Activated naive CD4-positive, alpha-beta T cell treated with anti-CD3 and anti-CD28 coated beads, Interleukin-2, amount 50 U/mL, for 72 hours (primary cell): ENCODE measurements at regions not wholly inside any gene's neighbourhood (a gene's known extent, or its start where the extent isn't known, plus 50 kb on each side); places are given as distances from the start of the nearest gene placed in this dataset.
"Not testable (repeated sequence)": the region's sequence is repeated elsewhere in the genome, so short reads cannot be mapped to it uniquely, and the experiment has no call there.

Experiments used
- ATAC-seq, 2 donors: fragments of 150-1000 bp; cut with Tn5 transposase; 2 replicates each; pipeline ENCODE4 v1.10.0; 2021; ENCODE audit warnings: mild to moderate bottlenecking in 2 of 2, moderate library complexity in 2 of 2
- DNase-seq, 2 donors: peaks; one replicate each; pipeline ENCODE4 v3.0.0; 2021 to 2022; ENCODE audit warnings: low spot score in 2 of 2
- H3K27ac Mint-ChIP-seq, 2 donors: one replicate each; pipeline ENCODE4 v1.8.0; 2022; ENCODE audit warnings: mild to moderate bottlenecking in 2 of 2, mixed read lengths in 2 of 2
- H3K36me3 Mint-ChIP-seq, 2 donors: one replicate each; pipeline ENCODE4 v1.8.0; 2022; ENCODE audit warnings: mixed read lengths in 2 of 2
- H3K9me3 Mint-ChIP-seq, 2 donors: one replicate each; pipeline ENCODE4 v1.8.0; 2022; ENCODE audit warnings: mixed read lengths in 2 of 2

- not testable (repeated sequence) for H3K36me3 Mint-ChIP-seq, H3K27ac Mint-ChIP-seq, DNase-seq, ATAC-seq
- H3K9me3 Mint-ChIP-seq, result peaks cover 11 to 23% of the 10 kb centered on the region in 2 donors
These were observed 51.4 kb upstream of the INPP4B start for GRCh38 chr4:142897518-142897917.

- peaks cover 5 to 14% of the 10 kb centered on the region in 2 donors for H3K9me3 Mint-ChIP-seq
These were observed 54.5 kb upstream of the INPP4B start for GRCh38 chr4:142900622-142901021.

GRCh38 chr4:142901166-142901662 lies 55.1 kb upstream of the INPP4B start:
- ATAC-seq, result no peak
- DNase-seq, result no peak
- H3K9me3 Mint-ChIP-seq, result peaks cover 3 to 13% of the 10 kb centered on the region in 2 donors
- no peak overlapping the region for H3K27ac Mint-ChIP-seq
- peaks cover 0 to 10% of the 10 kb centered on the region in 2 donors for H3K36me3 Mint-ChIP-seq

More at GRCh38 chr4:142900622-142901021, 54.5 kb upstream of the INPP4B start:
- peaks cover 0 to 9% of the 10 kb centered on the region in 2 donors for H3K36me3 Mint-ChIP-seq
- no peak overlapping the region for H3K27ac Mint-ChIP-seq
- DNase-seq, result no peak
- no peak for ATAC-seq

GRCh38 chr4:142903617-142904016 lies 57.5 kb upstream of the INPP4B start:
- not testable (repeated sequence) for ATAC-seq, DNase-seq, H3K27ac Mint-ChIP-seq, H3K9me3 Mint-ChIP-seq, H3K36me3 Mint-ChIP-seq

GRCh38 chr4:142909908-142910307 lies 63.8 kb upstream of the INPP4B start:
- DNase-seq, result no peak
- H3K27ac Mint-ChIP-seq, result no peak overlapping the region
- H3K9me3 Mint-ChIP-seq, result peaks cover 0 to 8% of the 10 kb centered on the region in 2 donors
- peaks cover 0 to 4% of the 10 kb centered on the region in 2 donors for H3K36me3 Mint-ChIP-seq
- no peak for ATAC-seq

GRCh38 chr4:142913034-142913433 lies 66.9 kb upstream of the INPP4B start:
- no peak overlapping the region for H3K27ac Mint-ChIP-seq
- no peak for DNase-seq
- H3K36me3 Mint-ChIP-seq, result no peaks in the 10 kb centered on the region
- H3K9me3 Mint-ChIP-seq, result no peaks in the 10 kb centered on the region
- no peak for ATAC-seq

- H3K9me3 Mint-ChIP-seq, result no peaks in the 10 kb centered on the region
- no peaks in the 10 kb centered on the region for H3K36me3 Mint-ChIP-seq
- ATAC-seq (no peak), DNase-seq (no peak)
- no peak overlapping the region for H3K27ac Mint-ChIP-seq
These were observed 67.4 kb upstream of the INPP4B start for GRCh38 chr4:142913461-142914030.

GRCh38 chr4:142917678-142918077 lies 71.6 kb upstream of the INPP4B start:
- H3K9me3 Mint-ChIP-seq, result peaks cover 0 to 3% of the 10 kb centered on the region in 2 donors
- DNase-seq, result no peak
- H3K36me3 Mint-ChIP-seq, result no peaks in the 10 kb centered on the region
- ATAC-seq, result no peak
- H3K27ac Mint-ChIP-seq, result no peak overlapping the region

GRCh38 chr4:142922720-142923119 lies 76.6 kb upstream of the INPP4B start:
- DNase-seq (no peak), ATAC-seq (no peak)
- Mint-ChIP-seq H3K9me3 (peaks cover 0 to 3% of the 10 kb centered on the region in 2 donors), H3K36me3 (no peaks in the 10 kb centered on the region), H3K27ac (no peak overlapping the region)

GRCh38 chr4:142923619-142924018 lies 77.5 kb upstream of the INPP4B start:
- Mint-ChIP-seq H3K9me3 (peaks cover 0 to 3% of the 10 kb centered on the region in 2 donors), H3K36me3 (no peaks in the 10 kb centered on the region), H3K27ac (no peak overlapping the region)
- DNase-seq, result no peak
- no peak for ATAC-seq

GRCh38 chr4:142925161-142925560 lies 79.1 kb upstream of the INPP4B start:
- DNase-seq (no peak), ATAC-seq (no peak)
- Mint-ChIP-seq H3K9me3 (peaks cover 0 to 3% of the 10 kb centered on the region in 2 donors), H3K27ac (no peak overlapping the region), H3K36me3 (no peaks in the 10 kb centered on the region)

- H3K36me3 Mint-ChIP-seq, result no peaks in the 10 kb centered on the region
- no peak for DNase-seq
- no peaks in the 10 kb centered on the region for H3K9me3 Mint-ChIP-seq
- no peak overlapping the region for H3K27ac Mint-ChIP-seq
- no peak for ATAC-seq
These were observed 81.6 kb upstream of the INPP4B start for GRCh38 chr4:142927721-142928120.

- DNase-seq (no peak), ATAC-seq (no peak)
- H3K27ac Mint-ChIP-seq, result no peak overlapping the region
- no peaks in the 10 kb centered on the region for H3K36me3 Mint-ChIP-seq
- no peaks in the 10 kb centered on the region for H3K9me3 Mint-ChIP-seq
These were observed 83.4 kb upstream of the INPP4B start for GRCh38 chr4:142929526-142929925.

- DNase-seq, result no peak
- Mint-ChIP-seq H3K9me3 (no peaks in the 10 kb centered on the region), H3K36me3 (no peaks in the 10 kb centered on the region), H3K27ac (no peak overlapping the region)
- no peak for ATAC-seq
These were observed 87.1 kb upstream of the INPP4B start for GRCh38 chr4:142933207-142933606.

- DNase-seq (no peak), ATAC-seq (no peak)
- Mint-ChIP-seq H3K9me3 (no peaks in the 10 kb centered on the region), H3K36me3 (no peaks in the 10 kb centered on the region), H3K27ac (no peak overlapping the region)
These were observed 94.6 kb upstream of the INPP4B start for GRCh38 chr4:142940425-142941330.

GRCh38 chr4:142944565-142944964 lies 98.5 kb upstream of the INPP4B start:
- ATAC-seq, result no peak
- peaks cover 0 to 6% of the 10 kb centered on the region in 2 donors for H3K9me3 Mint-ChIP-seq
- peaks cover 0 to 6% of the 10 kb centered on the region in 2 donors for H3K36me3 Mint-ChIP-seq
- DNase-seq, result no peak
- H3K27ac Mint-ChIP-seq, result no peak overlapping the region

GRCh38 chr4:142952821-142953580 lies 106.9 kb upstream of the INPP4B start:
- no peak for DNase-seq
- no peak for ATAC-seq

More at GRCh38 chr4:142952821-142953580, 106.9 kb upstream of the INPP4B start:
- H3K36me3 Mint-ChIP-seq, result peaks cover 0 to 7% of the 10 kb centered on the region in 2 donors
- H3K27ac Mint-ChIP-seq, result no peak overlapping the region
- H3K9me3 Mint-ChIP-seq, result peaks cover 10 to 11% of the 10 kb centered on the region in 2 donors
